Activated B cell treated with CpG ODN at 0.5 μM for 24 hours (primary cell): ENCODE measurements at regions not wholly inside any gene's neighbourhood (a gene's known extent, or its start where the extent isn't known, plus 50 kb on each side); places are given as distances from the start of the nearest gene placed in this dataset.

Source experiments
- ATAC-seq: fragments of 200-7000 bp; cut with Tn5 transposase; one replicate; pipeline ENCODE4 v1.10.0; 2021; ENCODE audit warnings: low read depth, mild to moderate bottlenecking, moderate library complexity
- CTCF ChIA-PET: fragments of 350-600 bp; sonication (Branson Sonifier 250); formaldehyde crosslinking; loops from one replicate; lab custom pipeline; 2021; ENCODE audit warnings: antibody characterized with exemption; lab: Charles Lee
- POLR2A ChIA-PET: fragments of 350-600 bp; sonication (Branson Sonifier 250); formaldehyde crosslinking; loops from one replicate; lab custom pipeline; 2021; ENCODE audit warnings: antibody characterized with exemption; lab: Charles Lee
- DNase-seq: peaks from one replicate; pipeline ENCODE4 v3.0.0; 2022
- H3K27ac Mint-ChIP-seq: one replicate; pipeline ENCODE4 v1.8.0; 2020; ENCODE audit warnings: mixed read lengths
- H3K27me3 Mint-ChIP-seq: one replicate; pipeline ENCODE4 v1.8.0; 2021; ENCODE audit warnings: mixed read lengths
- H3K36me3 Mint-ChIP-seq: one replicate; pipeline ENCODE4 v1.8.0; 2021; ENCODE audit warnings: low read depth, mixed read lengths
- H3K4me1 Mint-ChIP-seq: one replicate; pipeline ENCODE4 v1.8.0; 2021; ENCODE audit warnings: mixed read lengths
- H3K4me3 Mint-ChIP-seq: one replicate; pipeline ENCODE4 v1.8.0; 2020; ENCODE audit warnings: mild to moderate bottlenecking, mixed read lengths
- H3K9me3 Mint-ChIP-seq: one replicate; pipeline ENCODE4 v1.8.0; 2020; ENCODE audit warnings: mixed read lengths
- intact Hi-C: fragments of 100-400 bp; cut with micrococcal nuclease; formaldehyde crosslinking; loops from one replicate; pipeline ENCODE4 v1.15.1; 2024
- TF ChIP-seq, protein P1 (sequence below): fragments of 200-600 bp; IDR thresholded peaks from one replicate; pipeline ENCODE4 v1.8.0; 2022; ENCODE audit warnings: antibody characterized with exemption, mild to moderate bottlenecking

DNA sequence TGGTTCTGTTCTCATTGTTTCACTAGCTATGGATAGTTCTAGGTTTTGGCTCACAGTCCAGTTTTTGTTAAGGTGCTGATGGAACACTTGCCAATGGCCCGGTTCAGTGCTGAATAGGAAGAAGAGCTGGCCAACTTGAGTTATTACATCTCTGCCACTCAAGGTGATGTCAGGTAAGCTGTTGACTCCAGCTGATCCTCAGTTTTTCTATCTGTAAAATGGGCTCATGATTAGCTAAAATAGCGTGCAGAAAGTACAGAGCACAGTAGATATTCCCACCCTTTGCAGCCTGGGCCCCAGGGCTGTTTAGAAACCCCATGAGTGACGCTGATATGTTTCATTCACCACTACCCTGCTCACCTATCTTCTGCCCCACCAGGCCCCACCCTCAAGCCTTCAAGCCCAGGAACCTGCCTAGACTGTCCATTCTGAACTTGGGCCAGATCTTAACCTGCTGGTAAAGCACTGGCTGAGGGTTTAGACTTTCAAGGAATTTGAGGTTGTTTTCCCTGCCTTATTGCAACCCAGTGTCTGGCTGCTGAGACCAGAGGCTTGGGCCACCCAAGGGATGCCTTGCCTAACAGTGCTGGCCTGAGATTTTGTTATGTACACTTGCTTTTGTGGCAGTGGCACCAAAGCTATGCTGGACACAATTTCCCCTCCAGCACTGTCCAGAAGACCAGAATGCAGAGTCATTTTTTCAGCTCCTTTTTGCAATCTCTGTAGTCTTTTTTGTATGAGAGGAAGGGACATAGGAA lies 378.2 kb upstream of the ZMIZ1 start:
- no peak overlapping the region for H3K27ac Mint-ChIP-seq
- ChIA-PET CTCF (no interaction called here), POLR2A (no interaction called here)

DNA sequence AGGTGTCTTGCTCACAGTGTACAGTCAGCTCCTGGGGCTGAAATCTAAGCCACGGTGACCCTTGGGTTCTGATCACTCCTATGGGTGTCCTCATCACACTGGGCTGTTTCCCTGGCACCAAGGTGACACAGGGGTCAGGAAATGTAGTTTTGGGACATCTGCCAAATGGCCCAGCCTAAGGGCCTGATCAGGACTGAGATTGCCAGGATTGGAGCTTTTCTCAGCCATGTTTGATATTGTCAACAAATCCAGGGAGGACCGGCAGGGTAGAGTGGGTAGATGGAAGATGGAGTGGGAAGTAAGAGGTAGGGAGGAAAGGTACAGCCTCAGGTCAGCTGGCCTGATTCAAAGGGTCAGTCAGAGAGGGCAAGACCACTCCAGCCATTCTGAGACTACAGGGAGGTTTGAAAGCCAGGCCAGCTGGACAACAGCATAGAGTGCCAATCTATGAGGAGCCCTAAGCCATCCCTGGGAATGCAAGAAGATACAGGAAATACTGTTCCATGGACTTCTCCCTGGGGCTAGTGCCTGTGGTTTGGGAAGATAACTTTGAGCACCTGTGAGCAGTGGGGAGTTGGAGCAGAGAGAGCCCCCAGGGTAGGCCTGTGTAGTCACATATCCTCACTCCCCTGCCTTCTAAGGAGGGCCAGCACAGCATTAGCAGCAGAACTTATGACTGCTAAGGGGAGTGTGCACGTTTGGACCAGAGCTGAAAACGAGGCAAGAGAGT lies 377.3 kb upstream of the ZMIZ1 start:
- intact Hi-C loops = no loop called here
- Mint-ChIP-seq H3K27ac (no peak overlapping the region), H3K36me3 (no peaks in the 10 kb centered on the region), H3K9me3 (no peaks in the 10 kb centered on the region), H3K4me1 (no peaks in the 10 kb centered on the region), H3K27me3 (peaks cover 13% of the 10 kb centered on the region), H3K4me3 (no peak overlapping the region)
- TF ChIP-seq, protein P1, sequence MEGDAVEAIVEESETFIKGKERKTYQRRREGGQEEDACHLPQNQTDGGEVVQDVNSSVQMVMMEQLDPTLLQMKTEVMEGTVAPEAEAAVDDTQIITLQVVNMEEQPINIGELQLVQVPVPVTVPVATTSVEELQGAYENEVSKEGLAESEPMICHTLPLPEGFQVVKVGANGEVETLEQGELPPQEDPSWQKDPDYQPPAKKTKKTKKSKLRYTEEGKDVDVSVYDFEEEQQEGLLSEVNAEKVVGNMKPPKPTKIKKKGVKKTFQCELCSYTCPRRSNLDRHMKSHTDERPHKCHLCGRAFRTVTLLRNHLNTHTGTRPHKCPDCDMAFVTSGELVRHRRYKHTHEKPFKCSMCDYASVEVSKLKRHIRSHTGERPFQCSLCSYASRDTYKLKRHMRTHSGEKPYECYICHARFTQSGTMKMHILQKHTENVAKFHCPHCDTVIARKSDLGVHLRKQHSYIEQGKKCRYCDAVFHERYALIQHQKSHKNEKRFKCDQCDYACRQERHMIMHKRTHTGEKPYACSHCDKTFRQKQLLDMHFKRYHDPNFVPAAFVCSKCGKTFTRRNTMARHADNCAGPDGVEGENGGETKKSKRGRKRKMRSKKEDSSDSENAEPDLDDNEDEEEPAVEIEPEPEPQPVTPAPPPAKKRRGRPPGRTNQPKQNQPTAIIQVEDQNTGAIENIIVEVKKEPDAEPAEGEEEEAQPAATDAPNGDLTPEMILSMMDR = no peak
- ChIA-PET POLR2A (no interaction called here), CTCF (no interaction called here)
- DNase-seq (no peak), ATAC-seq (no peak)

More for the DNA sequence above, 378.2 kb upstream of the ZMIZ1 start:
- Mint-ChIP-seq H3K27me3 (peaks cover 15% of the 10 kb centered on the region), H3K4me3 (no peak overlapping the region), H3K9me3 (no peaks in the 10 kb centered on the region), H3K36me3 (no peaks in the 10 kb centered on the region), H3K4me1 (no peaks in the 10 kb centered on the region)
- no peak for ATAC-seq
- intact Hi-C loops = no loop called here
- TF ChIP-seq, protein P1 = no peak
- no peak for DNase-seq

DNA sequence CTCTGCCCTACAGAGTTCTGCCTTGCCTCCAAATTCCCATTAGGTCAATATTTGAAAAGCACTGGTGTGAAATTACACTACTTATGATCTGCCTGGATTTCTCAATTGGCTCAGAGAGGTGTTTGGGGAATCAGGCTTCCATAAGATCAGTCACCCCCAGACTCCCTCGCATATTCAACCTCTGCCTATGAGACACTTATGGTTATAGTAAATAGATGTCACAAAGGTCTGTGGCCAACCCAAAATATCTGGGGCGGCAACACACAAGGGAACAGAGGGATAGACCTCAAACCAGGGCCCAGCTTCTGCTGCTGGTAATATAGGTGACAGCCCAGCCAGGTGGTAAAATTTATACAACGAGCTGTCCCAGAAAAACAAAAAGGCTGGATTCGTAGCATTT lies 376.7 kb upstream of the ZMIZ1 start:
- peaks cover 10% of the 10 kb centered on the region for H3K27me3 Mint-ChIP-seq
- POLR2A ChIA-PET = no interaction called here
- no peak overlapping the region for H3K27ac Mint-ChIP-seq
- DNase-seq = no peak
- intact Hi-C loops = no loop called here
- no peaks in the 10 kb centered on the region for H3K36me3 Mint-ChIP-seq
- H3K4me3 Mint-ChIP-seq = no peak overlapping the region
- CTCF ChIA-PET = no interaction called here
- TF ChIP-seq, protein P1 = no peak
- ATAC-seq = no peak
- no peaks in the 10 kb centered on the region for H3K9me3 Mint-ChIP-seq
- no peaks in the 10 kb centered on the region for H3K4me1 Mint-ChIP-seq

- Mint-ChIP-seq H3K27me3 (peaks cover 19% of the 10 kb centered on the region), H3K4me1 (no peaks in the 10 kb centered on the region), H3K36me3 (no peaks in the 10 kb centered on the region), H3K4me3 (no peak overlapping the region), H3K9me3 (no peaks in the 10 kb centered on the region), H3K27ac (no peak overlapping the region)
- POLR2A ChIA-PET = no interaction called here
- ATAC-seq (no peak), DNase-seq (no peak)
- TF ChIP-seq, protein P1 = no peak
- intact Hi-C loops = no loop called here
- CTCF ChIA-PET = no interaction called here
Observed at GRCh38 chr10:78695846-78696245, 372.9 kb upstream of the ZMIZ1 start.

DNA sequence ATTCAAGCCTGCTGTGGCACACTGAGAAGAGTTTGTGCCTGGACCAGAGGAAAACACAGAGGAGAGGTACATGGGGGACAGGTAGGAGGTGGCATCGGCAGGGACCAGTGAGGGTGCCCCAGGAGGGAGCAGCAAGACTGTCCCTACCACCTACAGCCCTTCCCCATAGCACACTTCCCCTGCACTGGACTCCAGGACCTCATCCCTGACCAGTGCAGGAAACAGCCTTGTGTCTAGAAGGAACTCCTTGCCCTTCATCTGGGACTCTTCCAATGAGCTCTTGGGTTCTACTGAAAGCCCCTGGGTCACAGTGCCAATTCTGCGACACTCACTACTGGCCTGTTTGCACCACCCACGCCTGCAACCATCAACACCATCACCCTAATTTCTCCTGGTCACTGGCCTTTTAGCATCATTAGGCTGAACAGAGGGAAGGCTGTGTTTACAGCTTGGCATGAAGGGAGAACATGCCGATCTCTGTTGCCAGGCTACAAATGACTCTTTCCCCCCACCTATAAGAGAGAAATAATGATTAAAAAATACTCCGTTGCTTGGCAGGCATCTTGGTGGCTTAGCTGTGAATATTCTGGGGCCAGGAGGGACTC lies 371.9 kb upstream of the ZMIZ1 start:
- H3K27me3 Mint-ChIP-seq = peaks cover 24% of the 10 kb centered on the region
- TF ChIP-seq, protein P1 = no peak
- intact Hi-C loops = no loop called here
- no peak overlapping the region for H3K27ac Mint-ChIP-seq
- H3K36me3 Mint-ChIP-seq = no peaks in the 10 kb centered on the region
- no peak for ATAC-seq
- ChIA-PET POLR2A (no interaction called here), CTCF (no interaction called here)
- no peaks in the 10 kb centered on the region for H3K9me3 Mint-ChIP-seq
- H3K4me3 Mint-ChIP-seq = no peak overlapping the region
- no peaks in the 10 kb centered on the region for H3K4me1 Mint-ChIP-seq
- no peak for DNase-seq
